GM18505 (cell line): ENCODE measurements at regions not wholly inside any gene's neighbourhood (a gene's known extent, or its start where the extent isn't known, plus 50 kb on each side); places are given as distances from the start of the nearest gene placed in this dataset.
"Not testable (repeated sequence)": the region's sequence is repeated elsewhere in the genome, so short reads cannot be mapped to it uniquely, and the experiment has no call there.

Experiments used
- ATAC-seq: cut with Tn5 transposase; IDR thresholded peaks from one replicate; pipeline ENCODE4 v1.9.1; 2021; ENCODE audit not compliant: unreplicated experiment
- POLR2A ChIP-seq: IDR thresholded peaks from 4 replicates; pipeline ENCODE4 v1.6.1; 2011; ENCODE audit warnings: borderline replicate concordance; ENCODE audit not compliant: insufficient read depth, insufficient read length; ENCODE audit errors: extremely low read depth

- TF ChIP-seq POLR2A = no peak
- no peak for ATAC-seq
Measured at GRCh38 chr18:22691946-22692710, 241.0 kb upstream of the RBBP8 start.

DNA sequence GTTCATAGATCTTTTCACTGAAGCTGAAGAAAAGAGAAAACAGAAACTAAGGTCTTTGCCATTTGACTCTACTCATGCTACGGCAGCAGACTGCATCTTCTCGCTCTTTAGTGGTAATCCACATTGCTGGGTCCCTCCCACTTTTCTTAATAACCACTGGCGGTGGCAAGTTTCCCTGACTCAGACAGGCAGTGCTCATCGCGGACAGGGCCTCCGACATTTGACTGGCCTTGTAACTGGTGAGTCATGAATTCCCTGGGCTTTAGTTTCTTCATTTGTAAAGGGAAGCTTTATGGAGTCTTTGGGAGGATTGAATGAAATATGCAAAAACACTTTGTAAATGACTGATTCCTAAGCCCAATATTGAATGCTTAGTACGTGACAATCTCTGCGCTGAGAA, 238.2 kb upstream of the RBBP8 start:
- ATAC-seq = no peak
- no peak for TF ChIP-seq POLR2A

DNA sequence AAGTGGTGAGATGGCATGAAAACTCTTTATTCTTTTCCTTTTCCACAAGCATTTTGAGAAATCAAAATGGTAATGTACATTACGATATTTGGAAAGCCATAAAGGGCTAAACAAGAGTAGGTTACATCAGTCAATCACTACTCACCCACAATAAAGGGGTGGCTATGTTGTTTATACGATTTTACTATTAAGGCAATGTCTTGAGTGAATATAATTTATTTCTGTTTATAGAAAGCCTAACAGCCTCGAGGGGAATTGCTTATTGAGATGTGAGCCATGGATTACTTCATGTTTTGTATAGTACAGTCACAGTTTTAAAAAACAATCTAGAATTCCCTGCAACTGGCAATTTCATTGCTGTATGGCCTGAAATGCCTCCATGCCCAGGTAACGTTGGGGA, 237.5 kb upstream of the RBBP8 start:
- ATAC-seq = no peak
- TF ChIP-seq POLR2A = no peak

DNA sequence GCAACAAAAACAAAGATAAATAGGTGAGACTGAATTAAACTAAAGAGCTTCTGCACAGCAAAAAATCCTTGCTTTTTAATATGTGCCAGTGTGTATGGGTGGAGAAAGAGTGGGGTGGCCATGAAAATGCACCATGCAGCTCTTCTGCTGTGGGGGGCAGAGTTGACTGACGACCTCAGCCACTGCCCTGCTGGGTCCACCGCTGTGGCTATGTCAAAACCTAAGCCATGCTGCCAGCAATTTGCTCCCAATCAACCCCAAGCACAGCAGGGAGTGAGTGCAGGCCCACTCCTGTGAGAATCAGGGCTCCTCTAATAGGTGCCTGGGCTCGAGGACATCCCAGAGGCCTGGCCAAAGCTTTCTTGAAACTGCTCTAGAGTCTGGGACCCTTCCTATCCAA, 235.6 kb upstream of the RBBP8 start:
- no peak for TF ChIP-seq POLR2A
- no peak for ATAC-seq

DNA sequence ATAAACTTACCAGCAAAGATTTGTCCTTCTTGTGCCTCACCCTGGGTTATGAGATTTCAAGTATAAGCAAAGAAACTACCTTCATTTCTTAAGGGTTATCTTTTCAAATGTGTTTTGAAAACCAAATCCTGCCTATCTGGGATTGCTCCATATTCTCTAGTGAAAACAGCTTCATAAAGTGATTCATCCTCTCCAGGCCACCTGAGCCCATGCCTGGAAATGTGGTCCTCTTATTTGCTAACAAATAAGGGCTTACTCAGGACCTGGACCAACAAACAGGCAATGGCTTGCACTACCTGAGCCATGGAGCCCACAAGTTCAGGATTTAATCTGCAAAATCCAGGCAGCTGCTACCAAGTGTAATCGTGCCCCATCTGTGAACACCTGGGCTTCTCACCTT, 234.4 kb upstream of the RBBP8 start:
- ATAC-seq = no peak
- TF ChIP-seq POLR2A = no peak

DNA sequence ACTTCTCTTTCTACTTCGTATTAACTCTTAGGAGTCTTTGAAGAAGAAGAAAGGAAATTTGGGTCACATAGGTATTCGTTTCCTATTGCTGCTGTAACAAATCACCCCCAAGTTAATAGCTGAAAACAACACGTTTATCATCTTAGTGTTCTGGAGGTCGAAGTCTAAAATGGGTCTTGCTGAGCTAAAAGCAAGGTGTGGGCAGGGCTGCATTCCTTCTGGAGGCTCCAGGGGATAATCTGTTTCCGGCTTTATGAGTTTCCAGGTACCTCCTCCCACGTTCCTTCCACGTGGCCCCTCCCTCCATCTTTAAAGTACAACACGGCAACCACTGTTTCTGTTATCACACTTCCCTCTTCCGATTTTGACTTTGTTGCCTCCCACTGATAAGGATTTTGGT, 233.5 kb upstream of the RBBP8 start:
- ATAC-seq = no peak
- no peak for TF ChIP-seq POLR2A

GRCh38 chr18:22700920-22701319, 232.2 kb upstream of the RBBP8 start:
- TF ChIP-seq POLR2A = no peak
- ATAC-seq = no peak

GRCh38 chr18:22701326-22701725, 231.8 kb upstream of the RBBP8 start:
- ATAC-seq = no peak

DNA sequence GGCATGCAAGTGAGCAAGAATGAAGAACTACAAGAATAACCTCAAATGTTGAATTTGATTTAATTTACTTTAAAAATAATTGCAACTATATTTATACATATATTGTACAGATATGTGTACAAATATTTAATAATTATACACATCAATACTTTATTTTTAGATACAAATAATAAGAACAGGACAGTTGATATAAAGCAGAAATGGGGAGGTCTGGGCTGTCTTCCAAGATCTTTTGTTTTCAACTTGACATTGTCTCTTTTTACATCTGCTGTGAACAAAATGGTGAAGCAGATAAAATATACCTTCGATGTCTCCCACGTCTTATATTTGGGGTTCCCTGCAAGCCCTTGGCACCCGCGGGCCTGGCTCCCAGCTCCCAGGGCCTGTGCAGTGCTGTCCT, 231.3 kb upstream of the RBBP8 start:
- no peak for ATAC-seq
- no peak for TF ChIP-seq POLR2A

More at GRCh38 chr18:22701326-22701725, 231.8 kb upstream of the RBBP8 start:
- TF ChIP-seq POLR2A = no peak

- no peak for ATAC-seq
- no peak for TF ChIP-seq POLR2A
Measured at GRCh38 chr18:22702806-22703205, 230.3 kb upstream of the RBBP8 start.

- ATAC-seq = no peak
- TF ChIP-seq POLR2A = no peak
Measured at GRCh38 chr18:22703883-22704585, 229.1 kb upstream of the RBBP8 start.

- no peak for ATAC-seq
- no peak for TF ChIP-seq POLR2A
Measured at GRCh38 chr18:22704586-22704918, 228.6 kb upstream of the RBBP8 start.

- no peak for ATAC-seq
- no peak for TF ChIP-seq POLR2A
Measured at GRCh38 chr18:22705328-22705727, 227.8 kb upstream of the RBBP8 start.

GRCh38 chr18:22706025-22706424, 227.1 kb upstream of the RBBP8 start:
- ATAC-seq = not testable (repeated sequence)
